B cell (primary cell): ENCODE measurements at regions not wholly inside any gene's neighbourhood (a gene's known extent, or its start where the extent isn't known, plus 50 kb on each side); places are given as distances from the start of the nearest gene placed in this dataset.
"Not testable (repeated sequence)": the region's sequence is repeated elsewhere in the genome, so short reads cannot be mapped to it uniquely, and the experiment has no call there.

Experiments used
- ATAC-seq: fragments of 200-7000 bp; cut with Tn5 transposase; one replicate; pipeline ENCODE4 v1.10.0; 2021; ENCODE audit warnings: low read depth, mild to moderate bottlenecking, moderate number of reproducible peaks, moderate library complexity
- CTCF ChIA-PET: fragments of 350-600 bp; sonication (Branson Sonifier 250); formaldehyde crosslinking; loops from one replicate; lab custom pipeline; 2021; ENCODE audit warnings: antibody characterized with exemption, inconsistent platforms; lab: Charles Lee
- POLR2A ChIA-PET: fragments of 350-600 bp; sonication (Branson Sonifier 250); formaldehyde crosslinking; loops from one replicate; lab custom pipeline; 2021; ENCODE audit warnings: antibody characterized with exemption; lab: Charles Lee
- DNase-seq: peaks from one replicate; pipeline ENCODE4 v3.0.0; 2013
- H2AFZ ChIP-seq: 2 replicates; pipeline ENCODE4 v1.6.1; 2012; ENCODE audit warnings: mild to moderate bottlenecking, low read depth, low read length; ENCODE audit not compliant: insufficient read depth, poor library complexity, severe bottlenecking
- H3K27ac ChIP-seq, 2 donors: 1 replicate in 1 of 2; 2 replicates in 1 of 2; pipeline ENCODE4 v1.5.1; 2012 to 2013; ENCODE audit warnings: low read length in 2 of 2, mild to moderate bottlenecking in 2 of 2, moderate library complexity in 1 of 2
- H3K27me3 ChIP-seq, 4 experiments: fragments of 200-600 bp in 1 of 4; sonication (generic) in 1 of 4; replicated peaks in 1 of 4; 1 replicate in 2 of 4; 2 replicates in 2 of 4; pipeline versions ENCODE4 v1.6.1 to v1.7.0; 2013 to 2016; ENCODE audit warnings: low read length in 3 of 4, mild to moderate bottlenecking in 2 of 4, mixed read lengths in 1 of 4, moderate library complexity in 1 of 4; ENCODE audit not compliant: insufficient read depth in 4 of 4, control insufficient read depth in 3 of 4; ENCODE audit errors: control extremely low read depth in 1 of 4
- H3K36me3 ChIP-seq, 2 experiments: replicated peaks in 1 of 2; 1 replicate in 1 of 2; 2 replicates in 1 of 2; pipeline versions ENCODE4 v1.6.1 to v1.7.1; 2013; ENCODE audit warnings: low read length in 1 of 2; ENCODE audit not compliant: insufficient read depth in 2 of 2, control insufficient read depth in 1 of 2; ENCODE audit errors: control extremely low read depth in 1 of 2, extremely low read depth in 1 of 2
- H3K4me1 ChIP-seq, 2 donors: fragments of 200-600 bp in 1 of 2; sonication (generic) in 1 of 2; 1 replicate in 1 of 2; 2 replicates in 1 of 2; pipeline versions ENCODE4 v1.5.1 to v1.6.1; 2013 to 2017; ENCODE audit warnings: low read length in 2 of 2; ENCODE audit not compliant: control insufficient read depth in 2 of 2, insufficient read depth in 2 of 2
- H3K4me2 ChIP-seq: replicated peaks from 2 replicates; pipeline ENCODE3; 2012; ENCODE audit warnings: mild to moderate bottlenecking, low read depth, low read length; ENCODE audit not compliant: poor library complexity, severe bottlenecking
- H3K4me3 ChIP-seq, 5 experiments: fragments of 200-600 bp in 1 of 5; sonication (generic) in 1 of 5; 1 replicate in 3 of 5; 2 replicates in 2 of 5; pipeline versions ENCODE4 v1.5.1 to v1.7.0; 2011 to 2016; ENCODE audit warnings: low read length in 4 of 5, mild to moderate bottlenecking in 4 of 5, low read depth in 2 of 5, control low read depth in 1 of 5, moderate library complexity in 1 of 5; ENCODE audit not compliant: insufficient read depth in 1 of 5; ENCODE audit errors: control extremely low read depth in 1 of 5, extremely low read depth in 1 of 5
- H3K79me2 ChIP-seq: fragments of 200-600 bp; sonication (generic); one replicate; pipeline ENCODE4 v1.6.0; 2016; ENCODE audit warnings: low read length; ENCODE audit not compliant: control insufficient read depth, insufficient read depth
- H3K9ac ChIP-seq: fragments of 200-600 bp; sonication (generic); 2 replicates; pipeline ENCODE4 v1.6.1; 2017; ENCODE audit warnings: mild to moderate bottlenecking, low read length, moderate library complexity
- H3K9me3 ChIP-seq, 3 donors: one replicate each; pipeline versions ENCODE4 v1.6.1 to v1.7.1; 2013; ENCODE audit warnings: low read length in 2 of 3; ENCODE audit not compliant: control insufficient read depth in 2 of 3, insufficient read depth in 1 of 3; ENCODE audit errors: control extremely low read depth in 1 of 3
- H4K20me1 ChIP-seq: 2 replicates; pipeline ENCODE4 v1.6.0; 2012; ENCODE audit warnings: mild to moderate bottlenecking, low read length; ENCODE audit not compliant: insufficient read depth, control insufficient read depth, poor library complexity, severe bottlenecking
- H3K27ac Mint-ChIP-seq: one replicate; pipeline ENCODE4 v1.8.0; 2021; ENCODE audit warnings: mixed read lengths
- H3K27me3 Mint-ChIP-seq: one replicate; pipeline ENCODE4 v1.8.0; 2021; ENCODE audit warnings: mixed read lengths
- H3K4me1 Mint-ChIP-seq: one replicate; pipeline ENCODE4 v1.8.0; 2021; ENCODE audit warnings: mixed read lengths
- H3K4me3 Mint-ChIP-seq: one replicate; pipeline ENCODE4 v1.8.0; 2021; ENCODE audit warnings: mixed read lengths
- H3K9me3 Mint-ChIP-seq: one replicate; pipeline ENCODE4 v1.8.0; 2022; ENCODE audit warnings: mixed read lengths; ENCODE audit not compliant: insufficient read depth
- EZH2 ChIP-seq: IDR thresholded peaks from 2 replicates; pipeline ENCODE4 v1.6.1; 2012; ENCODE audit warnings: borderline replicate concordance, low read depth, mild to moderate bottlenecking, moderate library complexity, low read length; ENCODE audit not compliant: insufficient read depth, poor library complexity, severe bottlenecking
- WGBS: methylation state at CpG from one replicate; pipeline ENCODE4 v1.1.5; 2013; ENCODE audit warnings: missing lambda C conversion rate; ENCODE audit not compliant: insufficient coverage; 5-methylcytosine and 5-hydroxymethylcytosine counted together
- intact Hi-C: fragments of 100-400 bp; cut with micrococcal nuclease; formaldehyde crosslinking; loops from one replicate; pipeline ENCODE4 v1.10.0; 2022
- TF ChIP-seq, protein P1 (sequence below): fragments of 200-600 bp; IDR thresholded peaks from one replicate; pipeline ENCODE4 v1.8.0; 2022; ENCODE audit warnings: antibody characterized with exemption, mild to moderate bottlenecking

DNA sequence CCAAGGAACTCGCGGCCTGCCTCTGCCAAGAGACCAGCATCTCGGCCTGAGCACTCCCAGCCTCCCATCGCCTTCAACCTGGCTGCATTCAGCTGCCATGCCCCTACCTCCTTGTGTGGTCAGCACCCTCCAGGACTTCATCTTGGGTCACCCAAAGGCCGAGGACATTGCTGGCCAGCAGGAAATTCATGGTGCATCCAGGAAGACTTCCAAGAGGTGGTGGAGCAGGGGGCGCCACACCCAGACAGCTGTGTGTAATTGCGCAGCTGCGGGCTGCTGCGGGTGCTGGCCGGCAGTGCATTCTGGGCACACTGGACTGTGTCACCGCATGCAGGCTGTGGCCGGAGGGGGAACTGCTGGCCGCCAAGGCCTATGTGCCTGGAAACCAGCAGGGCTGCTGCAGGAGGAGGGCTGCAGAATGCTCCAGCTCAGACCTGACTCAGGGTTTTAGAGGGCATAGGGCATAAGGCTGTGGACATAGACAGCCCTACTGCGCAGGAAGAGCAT, 164.3 kb upstream of the TUBA3C start:
- 93% methylated on average over 14 of the region's 14 CpGs for WGBS

DNA sequence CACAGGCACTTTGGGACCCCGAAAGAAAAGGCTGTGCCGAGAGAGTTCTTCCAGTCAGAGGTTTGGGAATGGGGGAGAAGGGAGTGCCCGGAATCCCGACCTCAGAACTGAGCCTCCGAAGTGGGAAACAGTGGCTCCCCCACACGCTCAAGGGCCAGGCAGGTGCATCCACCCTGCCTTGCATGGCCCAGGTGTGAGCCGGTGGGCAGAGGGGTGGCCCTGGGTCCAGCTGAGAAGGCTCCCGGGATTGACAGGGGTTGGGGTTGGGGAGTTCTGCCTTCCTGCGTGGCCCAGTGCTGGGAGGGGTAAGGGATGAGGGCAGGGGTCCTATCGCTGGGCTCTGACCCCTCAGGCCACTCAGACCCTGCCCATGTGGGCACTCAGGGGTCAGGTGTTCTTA, 163.5 kb upstream of the TUBA3C start:
- Histone ChIP-seq H2AFZ (no peak overlapping the region), H4K20me1 (no peaks in the 10 kb centered on the region), H3K4me3 (peak overlapping the region in 1 of 5 experiments; percentile 34), H3K79me2 (no peaks in the 10 kb centered on the region), H3K27ac (no peak overlapping the region), H3K4me2 (no peak overlapping the region), H3K27me3 (peaks cover 0 to 3% (median 0%) of the 10 kb centered on the region in 4 experiments), H3K9me3 (peaks cover 0 to 15% (median 0%) of the 10 kb centered on the region in 3 donors), H3K36me3 (no peaks in the 10 kb centered on the region), H3K4me1 (peaks cover 0 to 5% of the 10 kb centered on the region in 2 donors), H3K9ac (no peak overlapping the region)
- ATAC-seq (no peak), DNase-seq (peak; percentile 3)
- ChIA-PET CTCF (no interaction called here), POLR2A (no interaction called here)
- 72% methylated on average over 10 of the region's 10 CpGs for WGBS
- Mint-ChIP-seq H3K27ac (no peak overlapping the region), H3K9me3 (peaks cover 4% of the 10 kb centered on the region), H3K4me1 (no peaks in the 10 kb centered on the region), H3K4me3 (peak overlapping the region; percentile 69), H3K27me3 (no peaks in the 10 kb centered on the region)
- intact Hi-C loops, result no loop called here
- TF ChIP-seq EZH2, result no peak
- TF ChIP-seq, protein P1, sequence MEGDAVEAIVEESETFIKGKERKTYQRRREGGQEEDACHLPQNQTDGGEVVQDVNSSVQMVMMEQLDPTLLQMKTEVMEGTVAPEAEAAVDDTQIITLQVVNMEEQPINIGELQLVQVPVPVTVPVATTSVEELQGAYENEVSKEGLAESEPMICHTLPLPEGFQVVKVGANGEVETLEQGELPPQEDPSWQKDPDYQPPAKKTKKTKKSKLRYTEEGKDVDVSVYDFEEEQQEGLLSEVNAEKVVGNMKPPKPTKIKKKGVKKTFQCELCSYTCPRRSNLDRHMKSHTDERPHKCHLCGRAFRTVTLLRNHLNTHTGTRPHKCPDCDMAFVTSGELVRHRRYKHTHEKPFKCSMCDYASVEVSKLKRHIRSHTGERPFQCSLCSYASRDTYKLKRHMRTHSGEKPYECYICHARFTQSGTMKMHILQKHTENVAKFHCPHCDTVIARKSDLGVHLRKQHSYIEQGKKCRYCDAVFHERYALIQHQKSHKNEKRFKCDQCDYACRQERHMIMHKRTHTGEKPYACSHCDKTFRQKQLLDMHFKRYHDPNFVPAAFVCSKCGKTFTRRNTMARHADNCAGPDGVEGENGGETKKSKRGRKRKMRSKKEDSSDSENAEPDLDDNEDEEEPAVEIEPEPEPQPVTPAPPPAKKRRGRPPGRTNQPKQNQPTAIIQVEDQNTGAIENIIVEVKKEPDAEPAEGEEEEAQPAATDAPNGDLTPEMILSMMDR, result no peak

More for the DNA sequence above, 164.3 kb upstream of the TUBA3C start:
- H3K4me2 ChIP-seq, result no peak overlapping the region
- H4K20me1 ChIP-seq, result no peaks in the 10 kb centered on the region
- H3K27ac ChIP-seq, result no peak overlapping the region
- DNase-seq (no peak), ATAC-seq (no peak)
- H3K9ac ChIP-seq, result no peak overlapping the region
- intact Hi-C loops, result no loop called here
- H3K9me3 ChIP-seq, result peaks cover 0 to 15% (median 0%) of the 10 kb centered on the region in 3 donors
- no peaks in the 10 kb centered on the region for H3K9me3 Mint-ChIP-seq
- ChIA-PET POLR2A (no interaction called here), CTCF (no interaction called here)
- no peak overlapping the region for H3K4me3 Mint-ChIP-seq
- H3K4me1 ChIP-seq, result peaks cover 0 to 5% of the 10 kb centered on the region in 2 donors
- no peaks in the 10 kb centered on the region for H3K36me3 ChIP-seq
- H3K27me3 ChIP-seq, result peaks cover 0 to 3% (median 0%) of the 10 kb centered on the region in 4 experiments
- no peaks in the 10 kb centered on the region for H3K79me2 ChIP-seq
- TF ChIP-seq EZH2, result no peak
- TF ChIP-seq, protein P1, result no peak
- H2AFZ ChIP-seq, result no peak overlapping the region
- no peaks in the 10 kb centered on the region for H3K27me3 Mint-ChIP-seq
- no peak overlapping the region for H3K27ac Mint-ChIP-seq
- no peak overlapping the region for H3K4me3 ChIP-seq
- H3K4me1 Mint-ChIP-seq, result no peaks in the 10 kb centered on the region

DNA sequence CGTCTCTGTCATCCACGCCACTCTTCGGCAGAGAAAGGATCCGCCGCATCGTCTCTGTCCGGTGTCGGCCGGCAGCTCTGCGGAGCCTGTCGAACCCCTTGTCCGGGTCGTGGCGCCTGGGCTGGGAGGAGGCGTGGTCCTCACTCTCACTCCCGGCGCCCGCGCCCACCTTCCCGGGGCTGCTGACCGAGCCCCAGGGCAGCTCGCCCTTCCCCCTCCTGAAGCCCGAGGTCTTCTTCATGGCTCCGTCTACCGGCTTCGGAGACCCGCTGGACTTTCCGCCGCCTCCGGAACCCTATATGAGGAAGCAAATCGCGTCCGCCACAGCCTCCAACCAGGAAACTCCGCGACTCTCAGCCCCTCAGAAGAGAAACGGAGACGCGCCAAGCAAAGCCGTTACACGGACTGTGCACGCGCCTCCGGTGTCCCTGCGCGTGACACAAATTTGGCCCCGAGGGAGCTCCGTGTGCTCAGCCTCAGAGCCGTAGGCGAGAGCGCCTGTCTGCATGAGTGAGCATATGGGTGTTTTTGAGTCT, 163.0 kb upstream of the TUBA3C start:
- H3K4me3 Mint-ChIP-seq, result peak overlapping the region; percentile 69
- H3K27ac ChIP-seq, H3K27ac Mint-ChIP-seq, POLR2A ChIA-PET, H3K27me3 Mint-ChIP-seq, H3K27me3 ChIP-seq, H3K4me2 ChIP-seq, H2AFZ ChIP-seq, H3K4me1 ChIP-seq, H3K9me3 Mint-ChIP-seq, intact Hi-C loops, H4K20me1 ChIP-seq, CTCF ChIA-PET, H3K79me2 ChIP-seq, H3K9ac ChIP-seq, H3K36me3 ChIP-seq, H3K4me1 Mint-ChIP-seq: not testable (repeated sequence)
- Histone ChIP-seq H3K9me3 (peaks cover 0 to 15% (median 0%) of the 10 kb centered on the region in 3 donors), H3K4me3 (peak overlapping the region in 3 of 5 experiments; percentile 15 to 34 (median 32))
- DNase-seq, result peak; percentile 40
- peak; percentile 28 for ATAC-seq
- 27% methylated on average over 9 of the region's 50 CpGs for WGBS
